ENCODE measurements at regions not wholly inside any gene's neighbourhood (a gene's known extent, or its start where the extent isn't known, plus 50 kb on each side); places are given as distances from the start of the nearest gene placed in this dataset.

DNA sequence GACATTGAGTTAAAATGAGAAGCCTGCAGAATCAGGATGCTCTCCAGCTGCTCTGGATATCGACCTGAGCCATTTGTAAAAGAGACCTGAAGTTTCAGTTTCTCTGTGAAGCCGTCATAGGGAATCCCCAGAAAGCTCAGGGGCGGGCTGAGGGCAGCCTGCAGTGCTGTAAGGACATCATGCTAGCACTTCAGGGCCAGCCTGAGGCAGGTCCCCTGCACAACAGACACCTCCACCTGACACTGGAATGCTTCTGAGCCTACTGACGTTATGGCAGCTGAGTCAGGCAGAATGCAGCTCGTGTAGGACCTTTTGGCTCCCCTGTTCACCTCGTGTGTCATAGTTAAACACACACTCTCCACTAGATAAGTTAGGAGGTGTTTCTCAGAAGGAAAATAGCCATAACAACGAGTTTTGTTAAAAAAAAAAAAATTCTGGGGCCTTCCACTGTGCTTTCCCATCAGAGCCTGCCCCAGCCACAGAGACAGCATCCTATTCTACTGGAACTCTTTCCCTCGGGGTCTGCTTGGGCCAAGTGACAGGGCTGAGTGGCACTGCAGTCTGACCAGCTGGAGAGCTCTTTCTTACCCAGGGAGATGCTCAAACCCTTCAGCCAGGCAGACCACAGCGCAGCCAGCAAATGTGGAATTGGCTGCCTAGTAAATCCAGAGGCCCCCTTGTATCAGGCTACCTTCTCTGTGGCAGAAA lies 354.9 kb downstream of the DIRAS2 start:
- TF ChIP-seq, protein P1, sequence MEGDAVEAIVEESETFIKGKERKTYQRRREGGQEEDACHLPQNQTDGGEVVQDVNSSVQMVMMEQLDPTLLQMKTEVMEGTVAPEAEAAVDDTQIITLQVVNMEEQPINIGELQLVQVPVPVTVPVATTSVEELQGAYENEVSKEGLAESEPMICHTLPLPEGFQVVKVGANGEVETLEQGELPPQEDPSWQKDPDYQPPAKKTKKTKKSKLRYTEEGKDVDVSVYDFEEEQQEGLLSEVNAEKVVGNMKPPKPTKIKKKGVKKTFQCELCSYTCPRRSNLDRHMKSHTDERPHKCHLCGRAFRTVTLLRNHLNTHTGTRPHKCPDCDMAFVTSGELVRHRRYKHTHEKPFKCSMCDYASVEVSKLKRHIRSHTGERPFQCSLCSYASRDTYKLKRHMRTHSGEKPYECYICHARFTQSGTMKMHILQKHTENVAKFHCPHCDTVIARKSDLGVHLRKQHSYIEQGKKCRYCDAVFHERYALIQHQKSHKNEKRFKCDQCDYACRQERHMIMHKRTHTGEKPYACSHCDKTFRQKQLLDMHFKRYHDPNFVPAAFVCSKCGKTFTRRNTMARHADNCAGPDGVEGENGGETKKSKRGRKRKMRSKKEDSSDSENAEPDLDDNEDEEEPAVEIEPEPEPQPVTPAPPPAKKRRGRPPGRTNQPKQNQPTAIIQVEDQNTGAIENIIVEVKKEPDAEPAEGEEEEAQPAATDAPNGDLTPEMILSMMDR (IDR thresholded peaks at IDR 0.05), result no peak
- TF ChIP-seq POLR2A (IDR thresholded peaks at IDR 0.05), result no peak

All from testis (tissue), 2 donors.